ENCODE measurements at regions not wholly inside any gene's neighbourhood (a gene's known extent, or its start where the extent isn't known, plus 50 kb on each side); places are given as distances from the start of the nearest gene placed in this dataset.

DNA sequence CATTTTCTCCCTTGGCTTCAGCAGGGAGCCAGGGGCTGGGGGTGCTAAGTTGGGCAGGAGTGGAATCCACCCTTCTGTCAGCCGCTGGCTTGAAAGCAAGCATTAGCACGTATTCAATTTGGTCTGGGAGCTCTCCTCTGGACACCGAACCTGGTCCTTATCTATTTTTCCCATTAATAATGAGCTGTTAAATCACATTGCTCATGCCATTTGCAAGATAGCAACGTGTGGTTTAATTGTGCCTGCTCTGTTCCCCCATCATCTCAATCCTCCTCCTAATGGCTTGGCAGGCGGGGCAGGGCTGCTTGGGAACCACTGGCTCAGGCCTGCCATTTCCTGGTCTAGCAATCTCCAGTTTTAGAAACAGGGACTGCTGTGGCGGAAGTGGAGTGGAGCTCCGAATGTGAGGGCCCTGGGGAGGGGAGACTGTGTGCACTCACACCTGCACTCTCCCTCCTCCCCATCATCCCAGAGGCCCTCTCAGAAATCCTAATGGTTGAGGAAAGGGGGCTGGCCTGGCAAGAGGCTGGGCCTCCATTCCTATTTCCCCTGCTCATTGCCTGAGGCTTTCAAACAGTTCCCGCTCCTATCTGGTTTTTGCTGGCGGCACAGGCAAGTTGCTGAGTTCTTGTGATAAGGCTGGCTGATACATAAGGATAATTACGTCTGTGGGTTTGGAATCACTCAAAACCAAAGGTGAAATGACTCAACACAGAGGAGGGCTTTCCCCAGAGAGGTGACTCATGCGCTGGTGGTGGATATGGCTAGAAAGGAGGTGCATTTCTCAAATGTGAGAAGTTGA lies 201.2 kb upstream of the E2F8 start:
- TF ChIP-seq ZNF274 (IDR thresholded peaks at IDR 0.05; ENCODE audit: low read depth, low read length) (no peak), YY1 (IDR thresholded peaks at IDR 0.05; ENCODE audit: insufficient read depth, insufficient read length) (no peak)
